Nephron (organoid): ENCODE measurements at regions not wholly inside any gene's neighbourhood (a gene's known extent, or its start where the extent isn't known, plus 50 kb on each side); places are given as distances from the start of the nearest gene placed in this dataset.

Source experiments
- H3K27ac Mint-ChIP-seq, 3 experiments: 2 replicates each; pipeline ENCODE4 v1.8.0; 2020; ENCODE audit warnings: mixed read lengths in 3 of 3, mild to moderate bottlenecking in 2 of 3, moderate library complexity in 1 of 3
- H3K27me3 Mint-ChIP-seq: 2 replicates; pipeline ENCODE4 v1.8.0; 2021; ENCODE audit warnings: low read depth, mild to moderate bottlenecking, moderate library complexity, mixed read lengths
- H3K36me3 Mint-ChIP-seq: 2 replicates; pipeline ENCODE4 v1.8.0; 2020; ENCODE audit warnings: low read depth, mixed read lengths
- H3K4me1 Mint-ChIP-seq: 2 replicates; pipeline ENCODE4 v1.8.0; 2020; ENCODE audit warnings: mixed read lengths
- H3K4me3 Mint-ChIP-seq, 3 experiments: 2 replicates each; pipeline ENCODE4 v1.8.0; 2020; ENCODE audit warnings: mild to moderate bottlenecking in 3 of 3, mixed read lengths in 3 of 3, moderate library complexity in 2 of 3
- H3K9me3 Mint-ChIP-seq: 2 replicates; pipeline ENCODE4 v1.8.0; 2020; ENCODE audit warnings: mixed read lengths
- CTCF ChIP-seq, 3 experiments: fragments of 200-600 bp; sonication (generic); IDR thresholded peaks; one replicate each; pipeline ENCODE4 v1.5.0; 2021; ENCODE audit warnings: antibody characterized with exemption in 3 of 3; ENCODE audit not compliant: unreplicated experiment in 3 of 3

- H3K36me3 Mint-ChIP-seq: no peaks in the 10 kb centered on the region
These were observed 60.7 kb downstream of the CEBPB start for GRCh38 chr20:50251383-50251748.

GRCh38 chr20:50251992-50252511, 61.4 kb downstream of the CEBPB start:
- TF ChIP-seq CTCF (IDR thresholded peaks at IDR 0.05; ENCODE audit: unreplicated experiment in 3 of 3): no peak
- Mint-ChIP-seq H3K4me1 (no peaks in the 10 kb centered on the region), H3K36me3 (no peaks in the 10 kb centered on the region)

More at GRCh38 chr20:50251383-50251748, 60.7 kb downstream of the CEBPB start:
- no peak overlapping the region for H3K4me3 Mint-ChIP-seq
- H3K27ac Mint-ChIP-seq: no peak overlapping the region
- no peak for TF ChIP-seq CTCF (IDR thresholded peaks at IDR 0.05; ENCODE audit: unreplicated experiment in 3 of 3)
- H3K27me3 Mint-ChIP-seq: peaks cover 4% of the 10 kb centered on the region
- H3K4me1 Mint-ChIP-seq: no peaks in the 10 kb centered on the region
- H3K9me3 Mint-ChIP-seq: no peaks in the 10 kb centered on the region

GRCh38 chr20:50252701-50253100, 62.1 kb downstream of the CEBPB start:
- no peaks in the 10 kb centered on the region for H3K4me1 Mint-ChIP-seq
- no peak overlapping the region for H3K4me3 Mint-ChIP-seq
- TF ChIP-seq CTCF (IDR thresholded peaks at IDR 0.05; ENCODE audit: unreplicated experiment in 3 of 3): no peak

More at GRCh38 chr20:50251992-50252511, 61.4 kb downstream of the CEBPB start:
- H3K4me3 Mint-ChIP-seq: no peak overlapping the region
- no peak overlapping the region for H3K27ac Mint-ChIP-seq
- H3K9me3 Mint-ChIP-seq: no peaks in the 10 kb centered on the region
- H3K27me3 Mint-ChIP-seq: peaks cover 6% of the 10 kb centered on the region

GRCh38 chr20:50253101-50253500, 62.5 kb downstream of the CEBPB start:
- Mint-ChIP-seq H3K4me3 (no peak overlapping the region), H3K9me3 (no peaks in the 10 kb centered on the region), H3K27me3 (peaks cover 6% of the 10 kb centered on the region), H3K4me1 (no peaks in the 10 kb centered on the region), H3K27ac (no peak overlapping the region), H3K36me3 (no peaks in the 10 kb centered on the region)
- TF ChIP-seq CTCF (IDR thresholded peaks at IDR 0.05; ENCODE audit: unreplicated experiment in 3 of 3): no peak

More at GRCh38 chr20:50252701-50253100, 62.1 kb downstream of the CEBPB start:
- no peaks in the 10 kb centered on the region for H3K9me3 Mint-ChIP-seq
- H3K27ac Mint-ChIP-seq: no peak overlapping the region
- no peaks in the 10 kb centered on the region for H3K36me3 Mint-ChIP-seq
- H3K27me3 Mint-ChIP-seq: peaks cover 6% of the 10 kb centered on the region

GRCh38 chr20:50254466-50255079, 63.9 kb downstream of the CEBPB start:
- H3K9me3 Mint-ChIP-seq: no peaks in the 10 kb centered on the region
- TF ChIP-seq CTCF (IDR thresholded peaks at IDR 0.05; ENCODE audit: unreplicated experiment in 3 of 3): no peak
- peaks cover 3% of the 10 kb centered on the region for H3K4me1 Mint-ChIP-seq
- H3K27me3 Mint-ChIP-seq: peaks cover 6% of the 10 kb centered on the region
- H3K4me3 Mint-ChIP-seq: no peak overlapping the region
- no peak overlapping the region for H3K27ac Mint-ChIP-seq
- no peaks in the 10 kb centered on the region for H3K36me3 Mint-ChIP-seq

GRCh38 chr20:50256577-50256976, 65.9 kb downstream of the CEBPB start:
- Mint-ChIP-seq H3K9me3 (no peaks in the 10 kb centered on the region), H3K36me3 (no peaks in the 10 kb centered on the region), H3K4me1 (peaks cover 9% of the 10 kb centered on the region), H3K27ac (no peak overlapping the region), H3K4me3 (no peak overlapping the region), H3K27me3 (peaks cover 10% of the 10 kb centered on the region)
- TF ChIP-seq CTCF (IDR thresholded peaks at IDR 0.05; ENCODE audit: unreplicated experiment in 3 of 3): no peak
